ENCODE measurements at regions not wholly inside any gene's neighbourhood (a gene's known extent, or its start where the extent isn't known, plus 50 kb on each side); places are given as distances from the start of the nearest gene placed in this dataset.

- peak; percentile 12 for DNase-seq
- no peak for TF ChIP-seq TCF12 (IDR thresholded peaks at IDR 0.05)
- no peak for TF ChIP-seq PBX3 (IDR thresholded peaks at IDR 0.05)
- no peak for TF ChIP-seq EP300 (IDR thresholded peaks at IDR 0.05; ENCODE audit: borderline replicate concordance in 1 of 2, low read depth in 1 of 2, low read length in 1 of 2)
- TF ChIP-seq CTCF (IDR thresholded peaks at IDR 0.05) = peak; percentile 39; the same call in 1 of the 2 replicates
- TF ChIP-seq RAD21 (IDR thresholded peaks at IDR 0.05; ENCODE audit: low read length) = peak; percentile 53
- TF ChIP-seq TEAD4 (IDR thresholded peaks at IDR 0.05; ENCODE audit: borderline replicate concordance, insufficient read depth) = no peak
- TF ChIP-seq YY1 (IDR thresholded peaks at IDR 0.05; ENCODE audit: low read depth) = no peak
- TF ChIP-seq IRF3 (IDR thresholded peaks at IDR 0.05; ENCODE audit: low read depth, low read length) = no peak
- TF ChIP-seq SIN3A (IDR thresholded peaks at IDR 0.05; ENCODE audit: borderline replicate concordance, low read depth, low read length) = no peak
- no peak for TF ChIP-seq NRF1 (IDR thresholded peaks at IDR 0.05; ENCODE audit: low read depth, low read length)
- no peak for TF ChIP-seq FOSL2 (IDR thresholded peaks at IDR 0.05; ENCODE audit: borderline replicate concordance, low read depth)
- no peak for TF ChIP-seq POLR2AphosphoS5 (IDR thresholded peaks at IDR 0.05; ENCODE audit: low read depth, low read length)
- no peak for TF ChIP-seq REST (IDR thresholded peaks at IDR 0.05; ENCODE audit: low read depth, low read length)
- H3K9ac ChIP-seq = no peak overlapping the region
- H3K36me3 ChIP-seq (replicated peaks in 1 of 2; ENCODE audit: control insufficient read depth in 1 of 2, insufficient read depth in 2 of 2, low read length in 1 of 2) = no peaks in the 10 kb centered on the region
- WGBS (ENCODE audit: low lambda C conversion rate) = 15% methylated on average over 3 of the region's 3 CpGs
- H3K9me3 ChIP-seq = no peaks in the 10 kb centered on the region
- no peak overlapping the region for H3K4me3 ChIP-seq (ENCODE audit: low read depth in 2 of 2, low read length in 1 of 2)
- no peaks in the 10 kb centered on the region for H3K27me3 ChIP-seq (ENCODE audit: insufficient read depth)
- H2AFZ ChIP-seq (ENCODE audit: low read depth) = no peak overlapping the region
- no peaks in the 10 kb centered on the region for H3K79me2 ChIP-seq (ENCODE audit: insufficient read depth)
- ChIA-PET POLR2A (no interaction called here), CTCF (no interaction called here)
- H4K20me1 ChIP-seq (ENCODE audit: insufficient read depth) = no peaks in the 10 kb centered on the region
- no peaks in the 10 kb centered on the region for H3K9me2 ChIP-seq
- H3K4me2 ChIP-seq = no peak overlapping the region
- no peaks in the 10 kb centered on the region for H3K4me1 ChIP-seq (ENCODE audit: control insufficient read depth in 1 of 2, insufficient read depth in 2 of 2, low read depth in 1 of 2, low read length in 1 of 2)
- no peak overlapping the region for H3K27ac ChIP-seq (ENCODE audit: low read depth in 2 of 2, low read length in 1 of 2)
- H3F3A ChIP-seq (replicated peaks; ENCODE audit: insufficient read depth) = no peaks in the 10 kb centered on the region
These were observed 135.3 kb upstream of the DEFB112 start for GRCh38 chr6:50185006-50185405.
